D721Med (cell line): ENCODE measurements at regions not wholly inside any gene's neighbourhood (a gene's known extent, or its start where the extent isn't known, plus 50 kb on each side); places are given as distances from the start of the nearest gene placed in this dataset.

Experiments
- DNase-seq: peaks from one replicate; pipeline ENCODE4 v3.0.0; 2011; ENCODE audit warnings: low spot score; ENCODE audit not compliant: insufficient read length
- FAIRE-seq: peaks from 2 replicates; lab custom pipeline; 2011; peaks lifted over from hg19 to GRCh38; lab: Jason Lieb, UNC
- CTCF ChIP-seq: IDR thresholded peaks from 2 replicates; pipeline ENCODE4 v1.5.1; 2012; ENCODE audit warnings: mild to moderate bottlenecking, control low read depth; ENCODE audit not compliant: insufficient read depth; ENCODE audit errors: missing control alignments

- DNase-seq (no peak), FAIRE-seq (no peak)
- no peak for TF ChIP-seq CTCF
Measured at GRCh38 chr5:115439042-115439441, 105.5 kb downstream of the FEM1C start.

- DNase-seq (no peak), FAIRE-seq (no peak)
- no peak for TF ChIP-seq CTCF
Measured at GRCh38 chr5:115435778-115436712, 108.5 kb downstream of the FEM1C start.

- TF ChIP-seq CTCF, result no peak
- no peak for DNase-seq
- FAIRE-seq, result no peak
Measured at GRCh38 chr5:115435065-115435777, 109.4 kb downstream of the FEM1C start.

- DNase-seq, result no peak
- no peak for FAIRE-seq
- no peak for TF ChIP-seq CTCF
Measured at GRCh38 chr5:115433918-115434317, 110.7 kb downstream of the FEM1C start.

- DNase-seq (no peak), FAIRE-seq (no peak)
- TF ChIP-seq CTCF, result no peak
Measured at GRCh38 chr5:115432691-115433090, 111.9 kb downstream of the FEM1C start.

GRCh38 chr5:115431116-115431515 is 113.5 kb downstream of the FEM1C start:
- TF ChIP-seq CTCF, result no peak
- DNase-seq (no peak), FAIRE-seq (no peak)
